HEK293 (cell line): ENCODE measurements at regions not wholly inside any gene's neighbourhood (a gene's known extent, or its start where the extent isn't known, plus 50 kb on each side); places are given as distances from the start of the nearest gene placed in this dataset.

Experiments
- CTCF ChIA-PET: fragments of 350-600 bp; formaldehyde crosslinking; extraction: SDS; loops from one replicate; lab custom pipeline; 2021; ENCODE audit warnings: antibody characterized with exemption; lab: Yijun Ruan, JAX
- POLR2A ChIA-PET: fragments of 300-600 bp; formaldehyde crosslinking; extraction: SDS; loops from one replicate; lab custom pipeline; 2020; ENCODE audit warnings: antibody characterized with exemption, inconsistent platforms; lab: Yijun Ruan, JAX
- H3K27ac ChIP-seq: fragments of 200-500 bp; sonication (Bioruptor generic); 2 replicates; pipeline ENCODE4 v1.5.1; 2014; ENCODE audit warnings: low read depth, low read length, control low read depth, inconsistent platforms; ENCODE audit errors: extremely low read depth
- H3K36me3 ChIP-seq, 2 experiments: fragments of 200-500 bp in 1 of 2; sonication (Bioruptor generic) in 1 of 2; 1 replicate in 1 of 2; 2 replicates in 1 of 2; pipeline ENCODE4 v1.5.1; 2014 to 2017; ENCODE audit warnings: inconsistent platforms in 2 of 2, low read length in 2 of 2; ENCODE audit not compliant: control insufficient read depth in 2 of 2, insufficient read depth in 1 of 2
- H3K4me1 ChIP-seq: fragments of 200-500 bp; sonication (Bioruptor generic); 2 replicates; pipeline ENCODE4 v1.5.1; 2014; ENCODE audit warnings: mild to moderate bottlenecking, low read length, inconsistent platforms; ENCODE audit not compliant: control insufficient read depth, insufficient read depth
- H3K4me3 ChIP-seq: 2 replicates; pipeline ENCODE4 v1.5.1; 2011; ENCODE audit warnings: low read depth, mild to moderate bottlenecking, control low read depth, low read length, moderate library complexity
- H3K9me3 ChIP-seq: fragments of 200-500 bp; sonication (Bioruptor generic); 2 replicates; pipeline ENCODE4 v1.5.1; 2014; ENCODE audit warnings: low read depth, low read length, inconsistent platforms; ENCODE audit not compliant: control insufficient read depth, insufficient read depth
- GLI4 ChIP-seq: fragments of 450-650 bp; formaldehyde crosslinking; IDR thresholded peaks from 2 replicates; pipeline ENCODE4 v1.5.1; 2016; ENCODE audit warnings: missing biosample characterization, missing genetic modification characterization
- SP2 ChIP-seq: fragments of 450-650 bp; formaldehyde crosslinking; IDR thresholded peaks from 2 replicates; pipeline ENCODE4 v1.5.1; 2016; ENCODE audit warnings: missing biosample characterization, missing genetic modification characterization
- ZNF155 ChIP-seq: fragments of 450-650 bp; formaldehyde crosslinking; IDR thresholded peaks from 2 replicates; pipeline ENCODE4 v1.5.1; 2016; ENCODE audit warnings: missing biosample characterization, missing genetic modification characterization
- ZNF248 ChIP-seq: fragments of 450-650 bp; formaldehyde crosslinking; IDR thresholded peaks from 2 replicates; pipeline ENCODE4 v1.5.1; 2017; ENCODE audit warnings: missing biosample characterization, missing genetic modification characterization
- ZNF302 ChIP-seq: fragments of 450-650 bp; formaldehyde crosslinking; IDR thresholded peaks from 2 replicates; pipeline ENCODE4 v1.5.1; 2016; ENCODE audit warnings: missing biosample characterization, missing genetic modification characterization, low read depth
- ZNF366 ChIP-seq: fragments of 450-650 bp; formaldehyde crosslinking; conservative IDR thresholded peaks from 2 replicates; pipeline ENCODE4 v1.5.1; 2016; ENCODE audit warnings: missing biosample characterization, missing genetic modification characterization
- ZNF394 ChIP-seq: fragments of 450-650 bp; formaldehyde crosslinking; IDR thresholded peaks from 2 replicates; pipeline ENCODE4 v1.5.1; 2016; ENCODE audit warnings: missing biosample characterization, missing genetic modification characterization, mild to moderate bottlenecking, moderate library complexity, borderline replicate concordance
- ZNF530 ChIP-seq: fragments of 450-650 bp; formaldehyde crosslinking; IDR thresholded peaks from 2 replicates; pipeline ENCODE4 v1.5.1; 2016; ENCODE audit warnings: low read depth, missing biosample characterization, missing genetic modification characterization
- ZNF555 ChIP-seq: fragments of 450-650 bp; formaldehyde crosslinking; conservative IDR thresholded peaks from 2 replicates; pipeline ENCODE4 v1.5.1; 2017; ENCODE audit warnings: missing biosample characterization, mild to moderate bottlenecking, missing genetic modification characterization, inconsistent platforms
- ZNF560 ChIP-seq: fragments of 450-650 bp; formaldehyde crosslinking; IDR thresholded peaks from 2 replicates; pipeline ENCODE4 v1.5.1; 2017; ENCODE audit warnings: missing biosample characterization, missing genetic modification characterization, borderline replicate concordance
- ZNF626 ChIP-seq: fragments of 450-650 bp; sonication (Bioruptor Pico); formaldehyde crosslinking; IDR thresholded peaks from 2 replicates; pipeline ENCODE4 v1.5.1; 2018; ENCODE audit warnings: missing biosample characterization, missing genetic modification characterization, inconsistent platforms
- ZNF654 ChIP-seq: fragments of 450-650 bp; formaldehyde crosslinking; IDR thresholded peaks from 2 replicates; pipeline ENCODE4 v1.5.1; 2016; ENCODE audit warnings: low read depth, missing biosample characterization, missing genetic modification characterization
- TF ChIP-seq, protein P1 (sequence below): fragments of 450-650 bp; formaldehyde crosslinking; IDR thresholded peaks from 2 replicates; pipeline ENCODE4 v1.5.1; 2016; ENCODE audit warnings: missing biosample characterization, missing genetic modification characterization
- TF ChIP-seq, protein P2 (sequence below): fragments of 450-650 bp; formaldehyde crosslinking; IDR thresholded peaks from 2 replicates; pipeline ENCODE4 v1.5.1; 2016; ENCODE audit warnings: missing biosample characterization, missing genetic modification characterization

DNA sequence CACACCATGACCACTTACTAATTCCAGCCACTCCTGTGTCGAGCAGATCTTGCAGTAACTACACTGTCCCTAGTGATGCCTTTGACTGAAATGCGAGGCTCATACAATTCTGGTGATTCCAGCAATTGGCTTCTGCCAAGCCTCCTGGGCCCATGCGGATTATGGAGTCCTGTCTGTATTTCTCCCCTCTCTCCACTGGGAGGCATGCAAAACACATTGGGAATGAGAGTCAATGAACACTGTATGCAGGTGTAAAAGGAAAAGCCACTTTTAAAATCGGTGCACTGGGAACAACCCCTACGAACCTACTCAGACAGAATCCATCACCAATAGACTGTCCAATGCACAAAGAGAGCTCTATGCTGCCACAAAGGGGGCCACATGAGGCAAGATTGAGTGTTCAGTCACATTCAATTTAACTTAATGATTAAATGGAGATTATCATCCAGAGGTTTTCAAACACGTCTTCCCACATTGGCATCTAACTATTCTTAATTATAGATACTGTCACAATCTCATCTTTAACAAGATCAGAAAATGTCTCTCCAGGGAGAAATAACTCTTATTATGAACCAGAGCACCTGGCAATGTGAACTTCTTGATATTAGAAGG is 550.6 kb downstream of the GLRX3 start:
- ChIA-PET CTCF (interaction anchor here (0.7 kb wide), 1 partner anchor 247 kb away, joined by 3 read pairs; no protein-coding TSS in a partner anchor), POLR2A (no interaction called here)
- no peak overlapping the region for H3K4me3 ChIP-seq
- TF ChIP-seq ZNF555: no peak
- TF ChIP-seq, protein P1, sequence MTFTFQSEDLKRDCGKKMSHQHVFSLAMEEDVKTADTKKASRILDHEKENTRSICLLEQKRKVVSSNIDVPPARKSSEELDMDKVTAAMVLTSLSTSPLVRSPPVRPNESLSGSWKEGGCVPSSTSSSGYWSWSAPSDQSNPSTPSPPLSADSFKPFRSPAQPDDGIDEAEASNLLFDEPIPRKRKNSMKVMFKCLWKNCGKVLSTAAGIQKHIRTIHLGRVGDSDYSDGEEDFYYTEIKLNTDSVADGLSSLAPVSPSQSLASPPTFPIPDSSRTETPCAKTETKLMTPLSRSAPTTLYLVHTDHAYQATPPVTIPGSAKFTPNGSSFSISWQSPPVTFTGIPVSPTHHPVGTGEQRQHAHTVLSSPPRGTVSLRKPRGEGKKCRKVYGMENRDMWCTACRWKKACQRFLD (tag by site-specific recombination): no peak
- peak; percentile 28; the same call in 1 of the 2 replicates for TF ChIP-seq ZNF654 (tag by site-specific recombination)
- H3K36me3 ChIP-seq: no peaks in the 10 kb centered on the region
- no peak overlapping the region for H3K27ac ChIP-seq
- no peaks in the 10 kb centered on the region for H3K4me1 ChIP-seq
- no peaks in the 10 kb centered on the region for H3K9me3 ChIP-seq

DNA sequence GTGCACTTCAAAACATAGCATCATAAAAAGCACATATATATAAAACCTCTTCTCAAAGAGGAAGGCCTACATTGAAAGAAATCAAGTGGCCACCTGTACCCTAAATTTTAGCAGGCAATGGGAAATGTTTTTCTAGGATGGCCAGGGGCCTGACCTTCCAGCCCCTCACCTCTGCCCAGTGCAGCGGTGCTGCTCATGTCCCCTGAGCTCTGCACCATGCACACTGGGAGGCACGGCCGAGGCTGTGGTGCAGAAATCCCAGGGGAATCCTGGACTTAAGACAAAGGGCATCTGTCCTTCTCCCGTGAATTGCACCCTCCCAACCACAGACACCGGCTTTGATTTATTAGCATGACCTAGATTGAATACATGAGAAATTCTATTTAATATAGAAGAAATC is 551.4 kb downstream of the GLRX3 start:
- ChIA-PET POLR2A (no interaction called here), CTCF (no interaction called here)
- Histone ChIP-seq H3K9me3 (no peaks in the 10 kb centered on the region), H3K4me3 (no peak overlapping the region), H3K27ac (no peak overlapping the region), H3K36me3 (no peaks in the 10 kb centered on the region), H3K4me1 (no peaks in the 10 kb centered on the region)
- no peak for TF ChIP-seq ZNF302 (tag by site-specific recombination)
- TF ChIP-seq ZNF248 (tag by site-specific recombination): no peak
- TF ChIP-seq ZNF155: no peak
- TF ChIP-seq SP2: no peak

DNA sequence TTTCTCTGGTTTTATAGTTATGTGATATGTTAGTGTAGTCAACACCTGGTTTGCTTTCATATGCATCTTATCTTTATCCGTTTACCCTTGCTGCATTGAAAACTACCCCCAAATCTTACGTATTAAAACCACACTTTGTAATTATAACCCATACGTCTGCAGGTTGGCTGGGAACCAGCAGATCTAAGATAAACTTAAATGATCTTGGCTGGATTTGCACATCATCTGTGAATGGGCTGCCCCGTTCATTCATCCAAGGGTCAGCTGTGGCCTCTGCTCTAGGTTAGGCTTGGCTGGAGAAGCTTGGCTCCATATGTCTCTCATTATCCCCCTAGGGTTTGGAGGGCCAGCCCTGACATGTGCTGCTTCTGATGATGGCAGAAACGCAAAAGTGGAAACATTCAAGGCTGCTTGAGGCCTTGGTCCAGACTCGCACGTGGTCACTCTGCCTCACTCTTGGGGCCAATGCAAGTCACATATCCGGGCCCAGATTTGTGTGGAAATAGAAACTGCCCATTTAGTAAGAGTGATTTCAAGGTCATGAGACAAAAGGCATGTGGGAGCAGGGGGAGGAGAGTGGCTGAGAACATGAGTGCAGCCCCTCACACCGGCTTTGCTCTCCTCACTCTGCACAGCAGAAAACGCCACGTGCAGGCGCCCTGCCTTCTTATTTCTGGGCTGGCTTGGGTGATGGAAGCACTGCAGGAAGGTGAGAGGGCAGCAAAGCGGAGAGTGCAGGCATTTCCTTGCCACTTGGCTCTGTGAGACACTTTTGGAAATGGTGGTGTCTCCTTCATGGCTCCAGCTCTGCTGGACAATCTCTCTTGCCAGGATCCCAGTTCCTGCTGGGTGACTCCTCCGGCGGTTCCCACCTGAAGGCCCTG is 553.8 kb downstream of the GLRX3 start:
- ChIA-PET POLR2A (no interaction called here), CTCF (no interaction called here)
- Histone ChIP-seq H3K9me3 (no peaks in the 10 kb centered on the region), H3K4me3 (no peak overlapping the region), H3K4me1 (no peaks in the 10 kb centered on the region), H3K36me3 (no peaks in the 10 kb centered on the region), H3K27ac (no peak overlapping the region)
- TF ChIP-seq ZNF530 (tag by site-specific recombination) (no peak), ZNF366 (tag by site-specific recombination) (no peak), ZNF560 (tag by site-specific recombination) (no peak), GLI4 (tag by site-specific recombination) (no peak), ZNF626 (tag by site-specific recombination) (no peak), ZNF394 (no peak)
- TF ChIP-seq, protein P2, sequence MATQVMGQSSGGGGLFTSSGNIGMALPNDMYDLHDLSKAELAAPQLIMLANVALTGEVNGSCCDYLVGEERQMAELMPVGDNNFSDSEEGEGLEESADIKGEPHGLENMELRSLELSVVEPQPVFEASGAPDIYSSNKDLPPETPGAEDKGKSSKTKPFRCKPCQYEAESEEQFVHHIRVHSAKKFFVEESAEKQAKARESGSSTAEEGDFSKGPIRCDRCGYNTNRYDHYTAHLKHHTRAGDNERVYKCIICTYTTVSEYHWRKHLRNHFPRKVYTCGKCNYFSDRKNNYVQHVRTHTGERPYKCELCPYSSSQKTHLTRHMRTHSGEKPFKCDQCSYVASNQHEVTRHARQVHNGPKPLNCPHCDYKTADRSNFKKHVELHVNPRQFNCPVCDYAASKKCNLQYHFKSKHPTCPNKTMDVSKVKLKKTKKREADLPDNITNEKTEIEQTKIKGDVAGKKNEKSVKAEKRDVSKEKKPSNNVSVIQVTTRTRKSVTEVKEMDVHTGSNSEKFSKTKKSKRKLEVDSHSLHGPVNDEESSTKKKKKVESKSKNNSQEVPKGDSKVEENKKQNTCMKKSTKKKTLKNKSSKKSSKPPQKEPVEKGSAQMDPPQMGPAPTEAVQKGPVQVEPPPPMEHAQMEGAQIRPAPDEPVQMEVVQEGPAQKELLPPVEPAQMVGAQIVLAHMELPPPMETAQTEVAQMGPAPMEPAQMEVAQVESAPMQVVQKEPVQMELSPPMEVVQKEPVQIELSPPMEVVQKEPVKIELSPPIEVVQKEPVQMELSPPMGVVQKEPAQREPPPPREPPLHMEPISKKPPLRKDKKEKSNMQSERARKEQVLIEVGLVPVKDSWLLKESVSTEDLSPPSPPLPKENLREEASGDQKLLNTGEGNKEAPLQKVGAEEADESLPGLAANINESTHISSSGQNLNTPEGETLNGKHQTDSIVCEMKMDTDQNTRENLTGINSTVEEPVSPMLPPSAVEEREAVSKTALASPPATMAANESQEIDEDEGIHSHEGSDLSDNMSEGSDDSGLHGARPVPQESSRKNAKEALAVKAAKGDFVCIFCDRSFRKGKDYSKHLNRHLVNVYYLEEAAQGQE (tag by site-specific recombination): no peak
